HG03442 (cell line): ENCODE measurements at regions not wholly inside any gene's neighbourhood (a gene's known extent, or its start where the extent isn't known, plus 50 kb on each side); places are given as distances from the start of the nearest gene placed in this dataset.
"Not testable (repeated sequence)": the region's sequence is repeated elsewhere in the genome, so short reads cannot be mapped to it uniquely, and the experiment has no call there.

Experiments used
- ATAC-seq: cut with Tn5 transposase; IDR thresholded peaks from one replicate; pipeline ENCODE4 v1.9.1; 2021; ENCODE audit warnings: mild to moderate bottlenecking, moderate library complexity; ENCODE audit not compliant: unreplicated experiment

- ATAC-seq: no peak
These were observed 280.6 kb downstream of the BTBD3 start for GRCh38 chr20:12198281-12198680.

DNA sequence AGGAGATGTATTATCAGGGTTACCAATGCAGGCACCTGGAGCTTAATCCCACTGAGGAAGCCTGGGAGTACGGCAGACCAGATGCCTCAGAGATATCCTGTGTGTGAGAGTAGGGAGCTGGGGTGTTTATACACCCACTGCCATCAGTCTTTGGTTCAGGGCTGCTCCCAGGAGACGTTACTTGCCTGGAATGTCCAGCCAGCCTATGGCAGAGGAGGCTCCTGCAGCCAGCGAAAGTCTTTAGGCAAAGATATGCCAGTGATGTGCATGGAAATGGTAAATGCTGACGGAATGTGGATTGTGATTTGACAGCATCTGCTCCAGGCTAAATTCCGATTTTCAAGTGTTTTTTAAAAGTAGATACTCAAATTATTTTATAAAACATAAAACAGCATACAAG is 282.0 kb downstream of the BTBD3 start:
- no peak for ATAC-seq

DNA sequence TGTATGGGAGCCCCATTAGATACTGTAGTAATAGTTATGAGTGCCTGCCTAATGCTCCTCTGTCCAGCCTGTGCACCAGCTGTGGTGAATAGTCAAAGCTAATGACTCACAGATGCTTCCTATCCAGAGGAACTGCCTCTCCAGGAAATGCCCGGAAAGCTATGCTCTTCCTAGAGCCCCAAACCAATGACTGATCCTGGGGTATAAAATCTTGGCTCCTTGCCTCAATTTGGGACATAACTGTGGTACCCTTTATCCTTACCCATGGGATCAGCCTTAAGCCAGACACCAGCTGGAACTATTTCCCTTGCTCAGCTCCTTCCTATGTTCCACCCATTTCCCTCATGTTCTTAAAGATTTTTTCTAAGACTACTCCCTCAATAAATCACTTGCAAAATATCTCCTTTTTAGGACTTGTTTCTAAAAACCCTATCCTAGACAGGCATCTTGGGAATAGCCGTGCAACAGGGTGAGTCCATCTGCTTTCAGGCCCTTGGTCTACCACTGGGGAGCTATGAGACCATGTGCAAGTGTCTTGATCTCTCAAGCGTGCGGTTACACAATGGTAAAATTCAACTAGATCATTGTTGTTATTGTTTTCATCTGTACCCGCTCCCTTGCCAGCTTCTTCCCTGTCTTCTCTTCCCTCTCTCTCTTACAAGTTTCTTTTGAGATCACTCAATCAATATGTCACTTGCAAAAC is 283.7 kb downstream of the BTBD3 start:
- ATAC-seq: no peak

GRCh38 chr20:12203399-12203798 is 285.7 kb downstream of the BTBD3 start:
- ATAC-seq: no peak

DNA sequence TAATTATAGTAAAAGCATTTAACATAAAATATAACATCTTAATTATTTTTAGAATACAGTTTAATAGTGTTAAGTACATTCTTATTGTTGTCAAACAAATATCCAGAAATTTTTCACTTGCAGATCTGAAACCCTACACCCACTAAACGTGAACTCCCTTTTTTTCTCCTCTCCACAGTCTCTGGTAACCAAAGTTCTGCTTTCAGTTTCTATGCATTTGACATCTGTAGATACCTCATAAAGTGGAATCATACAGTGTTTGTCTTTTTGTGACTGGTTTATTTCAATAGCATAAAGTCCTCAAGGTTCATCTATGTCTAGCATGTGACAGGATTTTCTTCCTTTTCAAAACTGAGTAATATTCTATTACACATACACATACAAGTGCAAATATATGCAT is 286.3 kb downstream of the BTBD3 start:
- no peak for ATAC-seq

- ATAC-seq: no peak
These were observed 290.2 kb downstream of the BTBD3 start for GRCh38 chr20:12207875-12208274.

DNA sequence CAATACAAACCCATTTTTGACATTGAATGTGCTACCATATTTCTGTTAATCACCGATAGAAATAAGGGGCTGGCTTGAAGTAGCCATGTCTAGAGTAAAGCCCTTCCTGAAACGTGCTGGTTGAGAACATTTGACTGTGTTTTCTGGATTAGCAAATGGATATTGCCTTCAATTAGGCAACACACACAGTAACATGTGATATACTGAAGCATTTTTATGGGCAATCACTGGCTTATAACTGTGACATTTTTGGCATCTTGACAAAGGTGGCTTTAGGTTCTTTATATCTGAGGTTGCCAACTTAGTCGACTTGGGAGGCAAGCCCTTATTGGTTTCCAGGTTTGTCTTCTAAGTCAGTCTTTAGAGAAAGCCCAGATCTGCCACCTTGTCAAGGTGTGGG is 292.9 kb downstream of the BTBD3 start:
- no peak for ATAC-seq

GRCh38 chr20:12211361-12211760 is 293.7 kb downstream of the BTBD3 start:
- no peak for ATAC-seq

GRCh38 chr20:12217382-12217781 is 299.7 kb downstream of the BTBD3 start:
- no peak for ATAC-seq

GRCh38 chr20:12219798-12220197 is 302.1 kb downstream of the BTBD3 start:
- no peak for ATAC-seq

GRCh38 chr20:12223057-12223456 is 305.4 kb downstream of the BTBD3 start:
- no peak for ATAC-seq

GRCh38 chr20:12225898-12226297 is 308.2 kb downstream of the BTBD3 start:
- ATAC-seq: no peak

- ATAC-seq: no peak
These were observed 312.2 kb downstream of the BTBD3 start for GRCh38 chr20:12229891-12230290.

DNA sequence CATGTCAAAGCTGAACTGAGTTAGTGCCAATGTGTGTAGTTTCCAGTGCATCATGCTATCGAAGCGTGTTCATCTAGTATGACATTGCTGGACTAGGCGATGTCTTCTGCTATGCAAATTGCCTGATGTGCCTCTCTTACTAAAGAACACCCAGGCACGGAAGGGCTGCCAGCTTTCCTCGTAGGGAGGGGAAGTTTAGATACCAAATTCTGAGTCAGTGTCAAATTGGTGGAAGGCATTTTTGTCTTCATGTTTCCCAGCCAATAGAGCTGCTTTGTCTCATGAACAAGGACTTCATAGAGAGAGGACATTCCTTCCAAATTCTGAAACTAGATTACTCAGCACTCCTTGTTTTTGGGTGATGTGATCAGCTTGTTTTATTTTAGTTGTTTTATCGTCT is 320.1 kb downstream of the BTBD3 start:
- ATAC-seq: no peak

DNA sequence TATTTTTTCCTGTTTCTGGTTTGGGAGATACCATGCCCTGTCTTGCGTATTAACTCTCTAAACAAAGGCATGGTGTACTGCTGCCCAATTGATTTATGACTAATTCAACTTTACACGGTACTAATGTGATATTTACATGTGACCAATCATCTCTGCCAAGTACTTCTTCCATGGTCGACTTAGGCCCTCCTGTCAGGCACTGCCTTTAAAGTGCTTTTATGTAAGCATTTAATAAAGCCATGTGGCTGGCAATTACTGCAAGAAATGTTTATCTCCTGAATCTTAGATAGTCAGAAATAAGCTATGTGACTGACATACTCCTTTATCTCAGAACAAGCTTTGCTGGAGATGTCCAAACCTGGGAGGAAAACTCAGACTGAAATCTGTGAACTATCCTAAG is 323.4 kb downstream of the BTBD3 start:
- ATAC-seq: no peak

DNA sequence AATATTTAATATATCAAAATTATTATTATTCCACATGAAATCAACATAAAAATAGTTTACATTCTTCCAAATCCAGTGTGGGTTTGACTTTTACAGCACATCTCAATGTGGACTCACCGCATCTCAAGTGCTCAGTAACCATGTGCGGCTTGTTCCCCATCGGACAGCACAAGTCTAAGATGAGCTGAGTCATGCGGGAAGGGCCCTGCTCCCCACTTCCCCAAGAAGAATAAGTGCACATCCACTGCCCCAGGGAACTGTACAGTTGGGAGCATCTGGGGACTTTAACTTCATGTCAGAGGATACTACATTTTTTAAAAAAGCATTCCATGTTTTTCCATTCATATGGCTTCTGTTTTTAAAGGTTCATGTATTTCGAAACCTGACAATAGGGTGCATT is 325.6 kb downstream of the BTBD3 start:
- no peak for ATAC-seq

- ATAC-seq: no peak
These were observed 330.8 kb downstream of the BTBD3 start for GRCh38 chr20:12248481-12248880.

DNA sequence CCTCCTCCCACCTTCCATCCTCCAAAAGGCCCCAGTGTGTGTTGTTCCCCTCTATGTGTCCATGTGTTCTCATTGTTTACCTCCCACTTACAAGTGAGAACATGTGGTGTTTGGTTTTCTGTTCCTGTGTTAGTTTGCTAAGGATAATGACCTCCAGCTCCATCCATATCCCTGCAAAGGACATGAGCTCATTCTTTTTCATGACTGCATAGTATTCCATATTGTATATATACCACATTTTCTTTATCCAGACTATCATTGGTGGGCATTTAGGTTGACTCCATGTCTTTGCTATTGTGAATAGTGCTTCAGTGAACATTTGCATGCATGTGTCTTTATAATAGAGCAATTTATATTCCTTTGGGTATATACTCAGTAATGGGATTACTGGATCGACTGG is 333.0 kb downstream of the BTBD3 start:
- ATAC-seq: not testable (repeated sequence)

DNA sequence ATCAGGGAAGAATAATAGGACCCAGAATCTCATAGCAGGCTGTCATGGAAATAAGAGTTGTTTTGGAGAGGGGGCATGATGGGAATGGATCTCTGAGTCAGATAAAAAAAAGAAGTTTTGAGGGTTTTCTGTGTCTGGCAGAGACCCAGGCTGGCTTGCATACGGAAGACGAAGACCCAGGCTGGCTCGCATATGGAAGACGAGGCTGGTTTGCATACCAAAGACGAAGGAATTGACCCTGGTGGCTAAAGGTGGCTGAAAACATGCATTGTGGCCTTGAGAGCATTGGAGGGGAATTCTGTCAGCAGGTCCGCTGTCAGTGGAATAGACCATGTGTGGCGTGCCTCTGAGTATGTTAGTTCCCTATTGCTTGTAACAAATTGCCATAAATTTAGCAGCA is 335.1 kb downstream of the BTBD3 start:
- no peak for ATAC-seq

- ATAC-seq: no peak
These were observed 337.8 kb downstream of the BTBD3 start for GRCh38 chr20:12255461-12255970.

GRCh38 chr20:12256806-12257205 is 339.1 kb downstream of the BTBD3 start:
- no peak for ATAC-seq

GRCh38 chr20:12262747-12263146 is 345.1 kb downstream of the BTBD3 start:
- ATAC-seq: no peak

DNA sequence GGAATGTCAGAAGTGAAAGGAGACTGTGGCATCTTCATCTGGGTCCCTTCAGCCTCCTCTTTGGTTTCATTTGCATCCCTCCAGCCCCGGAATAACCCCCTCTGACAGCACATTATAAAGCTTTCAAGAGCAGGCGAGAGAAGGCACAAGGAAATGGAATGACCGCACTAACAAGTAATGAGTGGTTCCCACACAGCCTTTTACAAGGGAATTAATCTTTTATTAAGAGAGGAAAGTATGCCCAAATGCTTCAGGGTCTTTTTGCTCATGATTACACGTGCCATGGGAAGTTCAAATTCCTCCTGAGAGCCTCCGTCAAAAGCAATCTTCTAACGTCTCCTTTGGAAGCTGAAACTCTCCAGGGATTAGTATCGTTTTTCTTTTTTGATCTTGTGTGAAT is 347.0 kb downstream of the BTBD3 start:
- no peak for ATAC-seq
